Spleen (tissue), 11 donors: ENCODE measurements at regions not wholly inside any gene's neighbourhood (a gene's known extent, or its start where the extent isn't known, plus 50 kb on each side); places are given as distances from the start of the nearest gene placed in this dataset.

Source experiments
- DNase-seq: peaks from one replicate; pipeline ENCODE4 v3.0.0-alpha.2; 2020
- H3K27ac ChIP-seq, 8 donors: fragments of 200-600 bp; sonication (generic) in 7 of 8; 1 replicate in 4 of 8; 2 replicates in 4 of 8; pipeline versions ENCODE4 v1.5.0 to v1.8.0; 2016 to 2021; ENCODE audit warnings: inconsistent platforms in 4 of 8, mild to moderate bottlenecking in 4 of 8, moderate library complexity in 1 of 8
- H3K27me3 ChIP-seq, 7 donors: fragments of 200-600 bp; sonication (generic) in 6 of 7; replicated peaks in 1 of 7; 1 replicate in 4 of 7; 2 replicates in 3 of 7; pipeline versions ENCODE4 v1.5.0 to v1.8.0; 2016 to 2021; ENCODE audit warnings: inconsistent platforms in 3 of 7, mild to moderate bottlenecking in 1 of 7
- H3K36me3 ChIP-seq, 6 donors: fragments of 200-600 bp; sonication (generic) in 5 of 6; 1 replicate in 4 of 6; 2 replicates in 2 of 6; pipeline versions ENCODE4 v1.5.0 to v1.8.0; 2016 to 2021; ENCODE audit warnings: inconsistent platforms in 2 of 6
- H3K4me1 ChIP-seq, 6 donors: fragments of 200-600 bp; sonication (generic) in 5 of 6; 1 replicate in 3 of 6; 2 replicates in 3 of 6; pipeline versions ENCODE4 v1.5.0 to v1.8.0; 2016 to 2021; ENCODE audit warnings: inconsistent platforms in 3 of 6
- H3K4me3 ChIP-seq, 8 donors: fragments of 200-600 bp; sonication (generic) in 7 of 8; 1 replicate in 4 of 8; 2 replicates in 4 of 8; pipeline versions ENCODE4 v1.5.0 to v1.8.0; 2016 to 2021; ENCODE audit warnings: inconsistent platforms in 4 of 8, mild to moderate bottlenecking in 4 of 8, moderate library complexity in 2 of 8
- H3K9me3 ChIP-seq, 8 donors: fragments of 200-600 bp; sonication (generic) in 7 of 8; 1 replicate in 4 of 8; 2 replicates in 4 of 8; pipeline versions ENCODE4 v1.5.0 to v1.8.0; 2016 to 2021; ENCODE audit warnings: inconsistent platforms in 4 of 8
- POLR2A ChIP-seq, 3 donors: fragments of 450-650 bp; IDR thresholded peaks; one replicate each; pipeline ENCODE4 v1.5.1; 2017; ENCODE audit warnings: antibody characterized with exemption in 3 of 3, mild to moderate bottlenecking in 1 of 3
- POLR2AphosphoS5 ChIP-seq, 3 donors: sonication (generic); formaldehyde crosslinking; IDR thresholded peaks; one replicate each; pipeline ENCODE4 v1.5.1; 2017; ENCODE audit warnings: antibody characterized with exemption in 3 of 3
- WGBS, 5 donors: extraction: QIAGEN DNeasy Blood & Tissue Kit in 3 of 5; methylation state at CpG; one replicate each; pipeline versions ENCODE4 v1.1.5 to v1.1.7; 2013 to 2018; 5-methylcytosine and 5-hydroxymethylcytosine counted together
- intact Hi-C: fragments of 100-400 bp; cut with DNase I; formaldehyde crosslinking; loops from one replicate; pipeline ENCODE4 v1.15.0; 2023; ENCODE audit warnings: low total_unique reads
- TF ChIP-seq, protein P1 (sequence below), 11 experiments: fragments of 200-600 bp in 7 of 11; fragments of 450-650 bp in 4 of 11; sonication (generic) in 4 of 11; IDR thresholded peaks in 8 of 11; conservative IDR thresholded peaks in 3 of 11; 1 replicate in 7 of 11; 2 replicates in 4 of 11; pipeline versions ENCODE4 v1.4.0 to v1.8.0; 2016 to 2021; ENCODE audit warnings: antibody characterized with exemption in 11 of 11, inconsistent platforms in 4 of 11, mild to moderate bottlenecking in 1 of 11
- donor health status: healthy with polysubstance abuse.
- donor health status: DM: no; HTN: no; CAD: no; lungs with moderate emphysema.
- donor health status: DM: no; HTN: no; CAD: no.
- donor health status: Bipolar disorder and iron deficiency.
- donor health status: healthy.
- donor health status: DM: no; HTN: no; CAD: no.
- donor health status: DM: yes; HTN: yes; CAD: no.

DNA sequence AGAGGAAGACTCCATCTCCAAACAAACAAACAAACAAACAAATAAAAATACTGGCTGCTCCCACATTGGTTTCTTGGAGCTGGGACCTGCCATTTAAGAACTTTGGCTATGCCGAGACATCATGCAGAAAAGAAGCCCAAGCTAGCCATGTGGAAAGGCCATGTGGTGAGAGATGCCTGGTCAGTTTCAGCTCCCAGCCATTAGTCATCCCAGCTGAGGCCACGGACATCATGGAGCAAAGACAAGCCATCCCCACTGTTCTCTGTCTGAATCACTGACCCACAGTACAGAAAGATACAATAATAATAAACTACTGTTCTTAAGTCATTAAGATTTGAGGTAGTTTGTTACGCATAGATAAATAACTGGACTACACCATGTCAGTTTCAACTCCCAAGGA lies 70.0 kb upstream of the PCBD1 start:
- Histone ChIP-seq H3K4me3 (no peak overlapping the region), H3K9me3 (no peaks in the 10 kb centered on the region), H3K27ac (no peak overlapping the region), H3K36me3 (no peaks in the 10 kb centered on the region), H3K4me1 (no peaks in the 10 kb centered on the region), H3K27me3 (peaks cover 0 to 25% (median 0%) of the 10 kb centered on the region in 7 donors)
- 81 to 95% (median 93%) methylated on average over 3 of the region's 3 CpGs for WGBS, 5 donors
- intact Hi-C loops, result no loop called here
- peak; percentile 2 for DNase-seq
- no peak for TF ChIP-seq POLR2AphosphoS5 (IDR thresholded peaks at IDR 0.05)
- TF ChIP-seq, protein P1, sequence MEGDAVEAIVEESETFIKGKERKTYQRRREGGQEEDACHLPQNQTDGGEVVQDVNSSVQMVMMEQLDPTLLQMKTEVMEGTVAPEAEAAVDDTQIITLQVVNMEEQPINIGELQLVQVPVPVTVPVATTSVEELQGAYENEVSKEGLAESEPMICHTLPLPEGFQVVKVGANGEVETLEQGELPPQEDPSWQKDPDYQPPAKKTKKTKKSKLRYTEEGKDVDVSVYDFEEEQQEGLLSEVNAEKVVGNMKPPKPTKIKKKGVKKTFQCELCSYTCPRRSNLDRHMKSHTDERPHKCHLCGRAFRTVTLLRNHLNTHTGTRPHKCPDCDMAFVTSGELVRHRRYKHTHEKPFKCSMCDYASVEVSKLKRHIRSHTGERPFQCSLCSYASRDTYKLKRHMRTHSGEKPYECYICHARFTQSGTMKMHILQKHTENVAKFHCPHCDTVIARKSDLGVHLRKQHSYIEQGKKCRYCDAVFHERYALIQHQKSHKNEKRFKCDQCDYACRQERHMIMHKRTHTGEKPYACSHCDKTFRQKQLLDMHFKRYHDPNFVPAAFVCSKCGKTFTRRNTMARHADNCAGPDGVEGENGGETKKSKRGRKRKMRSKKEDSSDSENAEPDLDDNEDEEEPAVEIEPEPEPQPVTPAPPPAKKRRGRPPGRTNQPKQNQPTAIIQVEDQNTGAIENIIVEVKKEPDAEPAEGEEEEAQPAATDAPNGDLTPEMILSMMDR (IDR thresholded peaks at IDR 0.05 in 8 of 11, conservative IDR thresholded peaks at IDR 0.05 in 3 of 11), result no peak

DNA sequence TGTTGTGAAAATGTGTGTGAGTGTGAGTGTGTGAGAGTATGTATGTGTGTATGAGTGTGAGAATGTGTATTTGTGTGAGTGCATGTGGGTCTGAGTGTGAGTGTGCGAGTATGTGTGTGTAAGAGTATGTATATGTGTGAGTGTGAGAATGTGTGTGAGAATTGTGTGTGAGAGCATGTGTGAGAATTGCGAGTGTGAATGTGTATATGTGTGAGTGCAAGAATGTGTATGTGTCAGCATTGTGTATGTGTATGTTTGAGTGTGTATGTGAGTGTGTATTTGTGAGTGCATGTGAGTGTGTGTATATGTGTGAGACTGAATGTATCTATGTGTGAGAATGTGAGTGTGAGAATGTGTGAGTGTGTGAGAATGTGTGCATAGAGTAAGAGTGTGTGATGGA lies 72.0 kb upstream of the PCBD1 start:
- peaks cover 0 to 41% (median 0%) of the 10 kb centered on the region in 7 donors for H3K27me3 ChIP-seq
- no peak overlapping the region for H3K27ac ChIP-seq
- TF ChIP-seq POLR2AphosphoS5 (IDR thresholded peaks at IDR 0.05) (no peak), POLR2A (IDR thresholded peaks at IDR 0.05) (no peak)
- TF ChIP-seq, protein P1 (IDR thresholded peaks at IDR 0.05 in 8 of 11, conservative IDR thresholded peaks at IDR 0.05 in 3 of 11), result no peak
- no peaks in the 10 kb centered on the region for H3K4me1 ChIP-seq
- intact Hi-C loops, result no loop called here
- no peak overlapping the region for H3K4me3 ChIP-seq
- H3K9me3 ChIP-seq, result no peaks in the 10 kb centered on the region
- H3K36me3 ChIP-seq, result no peaks in the 10 kb centered on the region
- no peak for DNase-seq
- WGBS, 5 donors, result 94 to 98% (median 97%) methylated on average over 2 of the region's 2 CpGs

DNA sequence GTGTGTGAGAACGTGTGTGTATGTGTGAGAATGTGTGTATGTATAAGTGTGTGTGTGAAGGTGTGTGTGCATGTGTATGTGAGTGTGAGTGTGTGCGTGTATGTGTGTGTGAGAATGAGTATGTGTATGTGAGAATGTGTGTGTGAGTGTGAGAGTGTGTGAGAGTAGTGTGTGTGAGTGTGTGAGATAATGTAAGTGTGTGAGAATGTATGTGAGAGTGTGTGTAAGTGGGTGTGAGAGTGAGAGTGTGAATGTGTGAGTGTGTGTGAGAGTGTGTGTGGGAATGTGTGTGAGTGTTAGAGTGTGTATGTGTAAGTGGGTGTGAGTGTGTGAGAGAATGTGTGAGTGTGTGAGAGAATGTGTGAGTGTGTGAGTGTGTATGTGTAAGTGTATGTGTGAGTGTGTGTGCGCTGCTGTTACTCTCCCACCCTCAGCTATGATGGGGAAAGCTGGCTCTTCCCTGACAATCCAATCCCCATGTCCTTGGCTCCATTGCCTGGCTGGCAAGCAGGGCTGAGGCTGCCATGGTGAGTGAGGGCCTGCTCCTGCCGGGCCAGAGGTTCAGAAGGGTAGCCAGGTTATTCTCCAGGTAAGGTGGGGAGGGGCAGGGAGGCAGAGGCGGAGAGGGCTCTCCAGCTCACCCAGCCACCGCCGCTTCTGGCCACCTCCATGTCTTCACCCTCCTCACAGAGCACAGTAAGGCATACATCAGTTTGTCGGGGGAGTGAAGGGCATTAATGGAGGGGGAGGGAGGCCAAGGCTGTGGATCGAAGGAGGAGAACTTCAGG lies 72.6 kb upstream of the PCBD1 start:
- 77 to 93% (median 83%) methylated on average over 8 to 9 of the region's 9 CpGs for WGBS, 5 donors
- intact Hi-C loops, result no loop called here
- H3K9me3 ChIP-seq, result no peaks in the 10 kb centered on the region
- no peak overlapping the region for H3K27ac ChIP-seq
- peaks cover 0 to 47% (median 0%) of the 10 kb centered on the region in 7 donors for H3K27me3 ChIP-seq
- peak; percentile 56 for DNase-seq
- H3K4me3 ChIP-seq, result no peak overlapping the region
- no peaks in the 10 kb centered on the region for H3K36me3 ChIP-seq
- TF ChIP-seq POLR2AphosphoS5 (IDR thresholded peaks at IDR 0.05), result no peak
- no peak for TF ChIP-seq POLR2A (IDR thresholded peaks at IDR 0.05)
- TF ChIP-seq, protein P1 (IDR thresholded peaks at IDR 0.05 in 8 of 11, conservative IDR thresholded peaks at IDR 0.05 in 3 of 11), result no peak
- no peaks in the 10 kb centered on the region for H3K4me1 ChIP-seq

DNA sequence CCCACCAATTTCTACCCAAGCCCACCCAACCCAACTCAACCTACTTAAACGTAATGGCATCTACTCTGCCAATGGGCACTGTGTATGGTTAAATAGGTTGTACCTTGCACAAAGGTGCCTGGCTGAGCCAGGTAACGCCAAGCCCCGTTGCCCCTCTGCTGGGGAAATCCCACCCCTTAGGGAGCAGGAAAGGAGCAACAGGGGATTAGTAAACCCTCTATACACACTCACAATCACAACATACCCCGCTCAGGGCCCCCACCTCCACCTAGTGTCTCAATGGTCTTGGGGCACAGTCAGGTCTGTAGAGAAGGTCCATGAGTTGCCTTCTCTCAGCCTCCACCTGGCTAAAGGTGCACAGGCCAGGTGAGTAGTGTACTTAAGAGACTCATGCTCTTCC lies 74.3 kb upstream of the PCBD1 start:
- Histone ChIP-seq H3K4me1 (no peaks in the 10 kb centered on the region), H3K27ac (no peak overlapping the region), H3K27me3 (peaks cover 0 to 39% (median 0%) of the 10 kb centered on the region in 7 donors), H3K9me3 (no peaks in the 10 kb centered on the region), H3K36me3 (no peaks in the 10 kb centered on the region), H3K4me3 (no peak overlapping the region)
- intact Hi-C loops, result no loop called here
- no peak for TF ChIP-seq POLR2A (IDR thresholded peaks at IDR 0.05)
- no peak for TF ChIP-seq POLR2AphosphoS5 (IDR thresholded peaks at IDR 0.05)
- TF ChIP-seq, protein P1 (IDR thresholded peaks at IDR 0.05 in 8 of 11, conservative IDR thresholded peaks at IDR 0.05 in 3 of 11), result no peak
- DNase-seq, result peak; percentile 51
- 83 to 93% (median 90%) methylated on average over 4 of the region's 4 CpGs for WGBS, 5 donors
